ENCODE measurements at regions not wholly inside any gene's neighbourhood (a gene's known extent, or its start where the extent isn't known, plus 50 kb on each side); places are given as distances from the start of the nearest gene placed in this dataset.

DNA sequence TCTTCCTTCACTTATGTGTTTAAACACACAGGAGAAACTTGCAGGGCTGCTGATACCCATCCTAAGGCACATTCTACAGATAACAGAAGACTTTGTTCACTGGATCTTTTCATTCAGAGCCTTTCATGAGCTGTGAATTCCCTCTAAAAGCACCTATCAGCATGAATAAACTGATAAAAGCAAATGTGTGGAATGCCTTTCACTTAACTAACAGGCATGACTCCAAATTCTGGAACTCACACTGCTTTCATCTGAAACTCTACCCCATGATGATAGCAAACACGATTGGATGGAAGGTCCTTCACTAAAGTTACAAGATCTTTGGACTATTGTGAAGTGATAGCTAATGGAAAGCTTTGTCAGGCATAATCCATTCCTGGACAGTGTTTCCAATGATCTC, 457.3 kb downstream of the EFNB2 start:
- TF ChIP-seq, protein P1, sequence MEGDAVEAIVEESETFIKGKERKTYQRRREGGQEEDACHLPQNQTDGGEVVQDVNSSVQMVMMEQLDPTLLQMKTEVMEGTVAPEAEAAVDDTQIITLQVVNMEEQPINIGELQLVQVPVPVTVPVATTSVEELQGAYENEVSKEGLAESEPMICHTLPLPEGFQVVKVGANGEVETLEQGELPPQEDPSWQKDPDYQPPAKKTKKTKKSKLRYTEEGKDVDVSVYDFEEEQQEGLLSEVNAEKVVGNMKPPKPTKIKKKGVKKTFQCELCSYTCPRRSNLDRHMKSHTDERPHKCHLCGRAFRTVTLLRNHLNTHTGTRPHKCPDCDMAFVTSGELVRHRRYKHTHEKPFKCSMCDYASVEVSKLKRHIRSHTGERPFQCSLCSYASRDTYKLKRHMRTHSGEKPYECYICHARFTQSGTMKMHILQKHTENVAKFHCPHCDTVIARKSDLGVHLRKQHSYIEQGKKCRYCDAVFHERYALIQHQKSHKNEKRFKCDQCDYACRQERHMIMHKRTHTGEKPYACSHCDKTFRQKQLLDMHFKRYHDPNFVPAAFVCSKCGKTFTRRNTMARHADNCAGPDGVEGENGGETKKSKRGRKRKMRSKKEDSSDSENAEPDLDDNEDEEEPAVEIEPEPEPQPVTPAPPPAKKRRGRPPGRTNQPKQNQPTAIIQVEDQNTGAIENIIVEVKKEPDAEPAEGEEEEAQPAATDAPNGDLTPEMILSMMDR (IDR thresholded peaks at IDR 0.05; ENCODE audit: low read depth, low read length), result no peak
- no peak for TF ChIP-seq EZH2phosphoT487 (IDR thresholded peaks at IDR 0.05; ENCODE audit: low read depth)
- no peaks in the 10 kb centered on the region for H3K79me2 ChIP-seq (ENCODE audit: low read length)
- no peak overlapping the region for H3K4me3 ChIP-seq (ENCODE audit: low read length)
- H4K20me1 ChIP-seq (ENCODE audit: insufficient read depth, low read length), result no peaks in the 10 kb centered on the region
- no peaks in the 10 kb centered on the region for H3K36me3 ChIP-seq (replicated peaks; ENCODE audit: low read depth, low read length)
- no peak overlapping the region for H3K9ac ChIP-seq (ENCODE audit: low read length)
- H2AFZ ChIP-seq (ENCODE audit: low read depth, low read length), result no peak overlapping the region
- H3K27me3 ChIP-seq (ENCODE audit: low read depth, low read length), result no peaks in the 10 kb centered on the region
- H3K4me1 ChIP-seq (ENCODE audit: low read length), result no peaks in the 10 kb centered on the region
- H3K9me3 ChIP-seq (ENCODE audit: insufficient read depth, low read length), result no peaks in the 10 kb centered on the region
- no peak overlapping the region for H3K4me2 ChIP-seq (ENCODE audit: low read length)
- H3K27ac ChIP-seq (ENCODE audit: low read length), result no peak overlapping the region

DNA sequence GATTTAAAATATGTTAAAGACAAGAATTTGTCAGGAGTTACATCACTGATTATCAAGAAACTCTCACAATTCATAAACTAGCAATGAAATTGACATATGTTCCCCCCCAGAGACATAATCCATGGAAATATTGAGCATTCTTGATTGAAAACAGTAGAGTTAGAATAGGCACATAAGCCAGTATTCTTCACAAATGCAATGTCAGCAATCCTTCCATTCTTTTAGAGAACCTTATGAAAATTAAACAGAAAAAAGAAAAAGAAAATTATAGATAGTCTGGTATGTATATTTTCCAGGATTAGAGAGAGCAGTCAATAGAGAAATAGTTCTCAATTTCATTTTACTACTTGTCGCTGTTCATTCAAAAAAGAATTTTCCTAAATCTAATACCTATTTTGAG, 458.4 kb downstream of the EFNB2 start:
- no peaks in the 10 kb centered on the region for H3K27me3 ChIP-seq (ENCODE audit: low read depth, low read length)
- H3K4me1 ChIP-seq (ENCODE audit: low read length), result no peaks in the 10 kb centered on the region
- no peak overlapping the region for H3K27ac ChIP-seq (ENCODE audit: low read length)
- no peaks in the 10 kb centered on the region for H4K20me1 ChIP-seq (ENCODE audit: insufficient read depth, low read length)
- H3K9ac ChIP-seq (ENCODE audit: low read length), result no peak overlapping the region
- H3K36me3 ChIP-seq (replicated peaks; ENCODE audit: low read depth, low read length), result no peaks in the 10 kb centered on the region
- TF ChIP-seq, protein P1 (IDR thresholded peaks at IDR 0.05; ENCODE audit: low read depth, low read length), result no peak
- TF ChIP-seq EZH2phosphoT487 (IDR thresholded peaks at IDR 0.05; ENCODE audit: low read depth), result no peak
- no peak overlapping the region for H3K4me2 ChIP-seq (ENCODE audit: low read length)
- no peak overlapping the region for H3K4me3 ChIP-seq (ENCODE audit: low read length)
- H3K9me3 ChIP-seq (ENCODE audit: insufficient read depth, low read length), result no peaks in the 10 kb centered on the region
- H2AFZ ChIP-seq (ENCODE audit: low read depth, low read length), result no peak overlapping the region
- no peaks in the 10 kb centered on the region for H3K79me2 ChIP-seq (ENCODE audit: low read length)

DNA sequence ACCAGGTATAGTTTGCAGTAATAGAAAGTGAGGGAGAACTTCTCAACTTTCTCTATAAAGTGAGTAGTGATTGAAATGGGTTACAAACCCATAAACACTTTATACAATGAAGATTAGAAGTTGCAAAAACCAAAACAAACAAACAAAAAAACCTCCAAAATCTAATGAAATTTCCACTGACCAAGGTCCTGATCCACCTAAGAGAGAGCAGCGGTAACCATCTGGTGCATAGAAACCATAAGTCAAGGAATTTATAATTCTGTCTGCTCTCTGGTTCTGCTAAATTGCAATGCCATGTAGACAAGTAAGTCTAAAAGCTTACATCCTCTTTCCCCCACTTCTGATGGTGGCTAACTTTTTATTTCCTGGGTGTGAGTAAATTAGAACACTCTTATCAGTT, 463.4 kb downstream of the EFNB2 start:
- Histone ChIP-seq H3K27me3 (ENCODE audit: low read depth, low read length) (no peaks in the 10 kb centered on the region), H3K4me3 (ENCODE audit: low read length) (no peak overlapping the region), H3K79me2 (ENCODE audit: low read length) (no peaks in the 10 kb centered on the region), H3K9me3 (ENCODE audit: insufficient read depth, low read length) (no peaks in the 10 kb centered on the region), H3K36me3 (replicated peaks; ENCODE audit: low read depth, low read length) (no peaks in the 10 kb centered on the region), H2AFZ (ENCODE audit: low read depth, low read length) (no peak overlapping the region), H3K9ac (ENCODE audit: low read length) (no peak overlapping the region), H3K4me2 (ENCODE audit: low read length) (no peak overlapping the region), H3K27ac (ENCODE audit: low read length) (no peak overlapping the region), H3K4me1 (ENCODE audit: low read length) (no peaks in the 10 kb centered on the region), H4K20me1 (ENCODE audit: insufficient read depth, low read length) (no peaks in the 10 kb centered on the region)
- TF ChIP-seq EZH2phosphoT487 (IDR thresholded peaks at IDR 0.05; ENCODE audit: low read depth), result no peak
- TF ChIP-seq, protein P1 (IDR thresholded peaks at IDR 0.05; ENCODE audit: low read depth, low read length), result no peak

DNA sequence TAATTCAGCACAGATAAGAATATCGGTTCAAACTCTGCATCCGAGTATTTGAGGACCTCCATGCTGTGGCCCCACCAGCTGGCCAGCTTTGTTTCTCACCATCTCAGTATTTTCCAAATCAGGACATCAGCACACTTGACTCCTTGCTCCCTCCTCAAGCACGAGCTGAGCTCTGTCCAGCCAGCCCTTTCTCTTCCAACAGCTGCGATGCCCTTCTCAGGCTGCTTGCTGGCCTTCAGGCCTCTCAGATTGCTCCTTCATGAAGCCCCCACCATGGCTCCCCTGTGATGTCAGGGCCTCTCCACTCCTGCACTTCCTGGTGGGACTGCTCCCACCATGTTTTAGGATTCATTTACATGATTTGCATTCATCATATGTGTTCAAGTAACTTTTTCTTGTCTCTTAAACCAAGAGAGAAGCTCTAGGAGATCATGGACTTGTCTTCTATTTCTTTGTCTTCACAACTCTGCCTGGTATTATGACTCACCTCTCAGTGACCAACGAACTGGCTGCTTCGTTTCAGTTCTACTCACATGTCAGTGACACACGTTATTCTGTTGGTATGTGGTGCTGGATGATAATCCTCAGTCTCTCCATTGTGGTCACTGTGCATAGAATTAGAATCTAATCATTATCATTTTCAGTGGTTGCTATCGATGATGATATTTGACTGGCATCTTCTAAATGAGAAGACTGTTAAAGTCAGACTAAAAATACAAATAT, 471.7 kb downstream of the EFNB2 start:
- H3K27ac ChIP-seq (ENCODE audit: low read length), result no peak overlapping the region
- H3K36me3 ChIP-seq (replicated peaks; ENCODE audit: low read depth, low read length), result no peaks in the 10 kb centered on the region
- H3K4me2 ChIP-seq (ENCODE audit: low read length), result no peak overlapping the region
- no peaks in the 10 kb centered on the region for H3K4me1 ChIP-seq (ENCODE audit: low read length)
- H3K4me3 ChIP-seq (ENCODE audit: low read length), result no peak overlapping the region
- no peaks in the 10 kb centered on the region for H3K79me2 ChIP-seq (ENCODE audit: low read length)
- no peak overlapping the region for H3K9ac ChIP-seq (ENCODE audit: low read length)
- H2AFZ ChIP-seq (ENCODE audit: low read depth, low read length), result no peak overlapping the region
- H3K27me3 ChIP-seq (ENCODE audit: low read depth, low read length), result no peaks in the 10 kb centered on the region
- no peak for TF ChIP-seq EZH2phosphoT487 (IDR thresholded peaks at IDR 0.05; ENCODE audit: low read depth)
- TF ChIP-seq, protein P1 (IDR thresholded peaks at IDR 0.05; ENCODE audit: low read depth, low read length), result no peak
- no peaks in the 10 kb centered on the region for H3K9me3 ChIP-seq (ENCODE audit: insufficient read depth, low read length)
- no peaks in the 10 kb centered on the region for H4K20me1 ChIP-seq (ENCODE audit: insufficient read depth, low read length)

All from OCI-LY3 (cell line).